T47D (cell line): ENCODE measurements at regions not wholly inside any gene's neighbourhood (a gene's known extent, or its start where the extent isn't known, plus 50 kb on each side); places are given as distances from the start of the nearest gene placed in this dataset.
A peak's percentile ranks its signal among the peaks of the same experiment; 100 is the strongest.

ENCODE experiments used
- DNase-seq, 2 experiments: peaks; one replicate each; pipeline versions ENCODE4 v3.0.0 to v3.0.0-alpha.2; 2011 to 2012; ENCODE audit warnings: low read depth in 1 of 2, low spot score in 1 of 2
- JUND ChIP-seq: IDR thresholded peaks from 2 replicates; pipeline ENCODE4 v1.6.1; 2012; ENCODE audit warnings: low read depth
- in situ Hi-C: cut with HindIII; loops from 2 replicates; pipeline ENCODE4 v1.10.0; 2016; ENCODE audit warnings: low sequenced_read_pairs, low pct_unique_long_range_greater_than_20kb

GRCh38 chr5:27396998-27397397 lies 358.6 kb upstream of the CDH9 start:
- in situ Hi-C loops, result no loop called here
- no peak for TF ChIP-seq JUND
- DNase-seq, result no peak

- in situ Hi-C loops, result no loop called here
- no peak for TF ChIP-seq JUND
- DNase-seq, result no peak
Observed at GRCh38 chr5:27392716-27393115, 354.3 kb upstream of the CDH9 start.

DNA sequence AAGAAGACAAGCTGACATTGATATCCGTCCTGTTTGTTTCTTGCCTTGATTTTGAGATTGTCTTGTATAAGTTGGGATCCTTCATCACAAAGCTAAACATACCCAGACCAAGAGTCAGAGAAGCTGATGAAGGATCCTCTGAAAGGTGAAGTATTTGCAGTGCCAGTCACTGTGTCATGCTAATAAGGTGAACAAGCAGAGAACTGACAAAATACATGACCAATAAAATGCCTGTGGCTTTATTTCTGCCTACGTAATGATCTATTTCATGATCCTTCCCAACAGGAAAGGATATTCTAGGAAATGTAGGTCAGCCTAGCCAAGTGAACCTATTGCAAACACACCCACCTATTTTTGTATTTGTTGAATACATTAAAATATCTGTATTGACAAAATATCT lies 351.3 kb upstream of the CDH9 start:
- in situ Hi-C loops, result no loop called here
- TF ChIP-seq JUND, result no peak
- DNase-seq, result no peak

- DNase-seq, result no peak
- in situ Hi-C loops, result no loop called here
- no peak for TF ChIP-seq JUND
Observed at GRCh38 chr5:27388755-27389154, 350.4 kb upstream of the CDH9 start.

DNA sequence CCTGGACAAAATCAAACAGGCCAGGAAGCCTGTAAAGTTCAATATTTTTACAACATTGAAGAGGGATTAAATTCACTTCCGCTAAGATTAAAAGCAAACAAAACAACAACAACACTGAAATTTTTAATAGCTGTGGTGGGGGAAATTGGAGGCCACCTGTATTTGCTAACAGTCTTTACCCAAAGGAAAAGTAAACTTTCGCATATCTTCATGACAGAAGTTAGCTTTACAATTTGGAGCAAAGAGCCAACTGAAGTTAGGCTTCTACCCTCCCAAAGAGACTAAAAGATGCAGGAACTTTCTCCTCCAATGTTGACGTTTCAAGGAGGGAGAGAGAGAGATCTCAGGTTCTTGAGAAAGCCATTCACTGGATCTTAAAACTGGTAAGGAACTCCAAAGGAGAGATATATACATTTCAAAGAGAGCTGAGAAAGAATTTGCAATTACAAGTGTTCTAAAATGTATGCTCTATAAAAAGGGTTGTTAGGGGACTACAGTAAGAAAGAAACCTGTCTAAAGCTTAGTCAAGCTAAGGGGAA lies 349.2 kb upstream of the CDH9 start:
- 0 out of 2 replicates have a peak, but pooled peaks have one; percentile 16 for TF ChIP-seq JUND
- in situ Hi-C loops, result no loop called here
- DNase-seq, result peak in 1 of 2 experiments; percentile 78

- in situ Hi-C loops, result no loop called here
- DNase-seq, result no peak
- TF ChIP-seq JUND, result no peak
Observed at GRCh38 chr5:27381686-27382085, 343.3 kb upstream of the CDH9 start.

DNA sequence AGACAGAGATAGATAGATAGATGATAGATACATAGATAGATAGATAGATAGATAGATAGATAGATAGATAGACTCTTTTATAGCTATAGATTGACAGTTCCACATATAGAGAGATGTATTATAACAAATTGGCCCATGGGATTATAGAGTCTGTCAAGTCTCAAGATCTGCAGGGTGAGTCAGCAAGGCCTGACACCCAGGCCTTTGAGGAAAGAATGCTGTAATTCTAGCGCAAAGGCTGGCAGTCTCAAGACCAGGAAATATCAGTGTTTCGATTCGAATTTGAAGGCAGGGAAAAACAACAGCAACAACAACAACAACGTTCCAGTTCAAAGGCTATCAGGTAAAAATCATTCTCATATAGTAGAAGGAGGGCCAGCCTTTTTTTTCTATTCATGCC lies 339.2 kb upstream of the CDH9 start:
- in situ Hi-C loops, result no loop called here
- no peak for TF ChIP-seq JUND
- no peak for DNase-seq

- TF ChIP-seq JUND, result no peak
- no peak for DNase-seq
- in situ Hi-C loops, result no loop called here
Observed at GRCh38 chr5:27353970-27354369, 315.6 kb upstream of the CDH9 start.

GRCh38 chr5:27353540-27353939 lies 315.2 kb upstream of the CDH9 start:
- TF ChIP-seq JUND, result no peak
- no peak for DNase-seq
- in situ Hi-C loops, result no loop called here

- in situ Hi-C loops, result no loop called here
- DNase-seq, result no peak
- TF ChIP-seq JUND, result no peak
Observed at GRCh38 chr5:27341342-27341741, 303.0 kb upstream of the CDH9 start.

DNA sequence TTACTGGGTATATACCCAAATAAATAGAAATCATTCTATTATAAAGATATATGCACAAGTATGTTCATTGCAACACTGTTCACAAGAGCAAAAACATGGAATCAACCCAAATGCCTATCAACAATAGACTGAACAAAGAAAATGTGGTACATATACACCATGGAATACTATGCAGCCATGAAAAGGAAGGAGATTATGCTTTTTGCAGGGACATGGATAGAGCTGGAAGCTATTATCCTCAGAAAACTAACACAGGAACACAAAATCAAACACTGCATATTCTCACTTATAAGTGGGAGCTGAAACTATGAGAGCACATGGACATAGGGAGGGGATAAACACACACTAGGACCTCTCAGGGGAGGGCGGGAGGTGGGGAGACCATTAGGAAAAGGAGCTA lies 298.4 kb upstream of the CDH9 start:
- in situ Hi-C loops, result no loop called here
- TF ChIP-seq JUND, result no peak
- DNase-seq, result no peak

DNA sequence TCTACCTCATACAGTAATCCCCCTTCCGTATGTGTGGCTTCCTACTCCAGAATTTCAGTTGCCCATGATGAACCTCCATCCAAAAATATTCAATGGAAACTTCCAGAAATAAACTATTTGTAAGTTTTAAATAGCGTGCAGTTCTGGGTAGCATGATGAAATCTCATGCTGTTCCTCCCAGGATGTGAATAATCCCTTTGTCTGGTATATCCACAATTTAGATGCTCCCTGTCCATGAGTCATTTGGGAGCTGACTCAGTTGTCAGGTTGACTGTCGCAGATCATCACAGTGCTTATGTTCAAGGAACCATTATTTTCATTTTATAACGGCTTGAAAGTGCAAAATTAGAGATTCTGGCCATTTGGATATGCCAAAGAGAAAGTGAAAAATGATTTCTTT lies 290.1 kb upstream of the CDH9 start:
- DNase-seq, result no peak
- in situ Hi-C loops, result no loop called here
- no peak for TF ChIP-seq JUND

DNA sequence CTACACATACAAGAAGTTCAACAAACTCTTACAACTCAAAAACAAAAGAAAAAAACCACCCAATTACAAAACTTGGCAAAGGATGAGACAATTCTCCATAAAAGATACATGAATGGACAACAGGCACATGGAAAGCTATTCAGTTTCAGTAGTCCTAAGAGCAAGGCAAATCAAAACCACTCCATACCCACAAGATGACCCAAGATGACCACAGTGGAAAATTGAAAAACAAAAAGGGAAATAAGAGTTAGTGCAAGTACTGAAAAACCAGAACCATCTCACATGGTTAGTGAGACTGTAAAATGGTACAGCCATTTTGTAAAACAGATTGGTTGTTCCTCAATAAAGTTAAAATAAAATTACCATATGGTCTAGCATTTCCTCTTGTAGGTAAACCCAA lies 287.1 kb upstream of the CDH9 start:
- DNase-seq, result no peak
- in situ Hi-C loops, result no loop called here
- no peak for TF ChIP-seq JUND

DNA sequence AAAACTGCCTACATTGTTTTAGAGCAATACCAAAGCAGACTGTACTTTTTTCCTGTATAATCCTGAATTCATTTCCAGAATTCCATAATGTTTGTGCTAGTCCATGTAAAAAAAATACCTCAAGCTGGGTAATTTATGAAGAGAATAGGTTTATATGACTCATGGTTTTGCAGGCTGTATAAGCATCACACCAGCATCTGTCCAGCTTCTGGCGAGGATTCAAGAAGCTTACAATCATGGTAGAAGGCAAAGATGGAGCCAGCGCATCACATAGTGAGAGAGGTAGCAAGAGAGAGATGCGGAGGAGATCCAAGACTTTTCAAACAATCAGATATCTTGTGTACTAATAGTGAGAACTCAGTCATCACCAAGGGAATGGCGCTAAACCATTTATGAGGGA lies 280.3 kb upstream of the CDH9 start:
- in situ Hi-C loops, result no loop called here
- DNase-seq, result no peak
- TF ChIP-seq JUND, result no peak

GRCh38 chr5:27316271-27316650 lies 277.9 kb upstream of the CDH9 start:
- no peak for TF ChIP-seq JUND
- in situ Hi-C loops, result no loop called here
- no peak for DNase-seq
